Right lobe of liver (tissue), 4 donors: ENCODE measurements at regions not wholly inside any gene's neighbourhood (a gene's known extent, or its start where the extent isn't known, plus 50 kb on each side); places are given as distances from the start of the nearest gene placed in this dataset.

Experiments
- CTCF ChIP-seq, 4 donors: fragments of 200-600 bp in 3 of 4; fragments of 450-650 bp in 1 of 4; IDR thresholded peaks; one replicate each; pipeline versions ENCODE4 v1.5.1 to v1.8.0; 2016 to 2022; ENCODE audit warnings: antibody characterized with exemption in 4 of 4, mild to moderate bottlenecking in 2 of 4
- POLR2A ChIP-seq: fragments of 450-650 bp; IDR thresholded peaks from one replicate; pipeline ENCODE4 v1.6.1; 2017; ENCODE audit warnings: antibody characterized with exemption, mild to moderate bottlenecking
- donor health status: DM: no; HTN: no; CAD: no.
- donor health status: DM: no; HTN: no; CAD: no.
- donor health status: DM: no; HTN: yes; CAD: no.

- TF ChIP-seq CTCF (IDR thresholded peaks at IDR 0.05) (no peak), POLR2A (no peak)
These were observed 374.4 kb upstream of the DDI1 start for GRCh38 chr11:103661991-103662390.
